T-helper 1 cell treated with Interleukin-12 subunit alpha and Interleukin-12 subunit beta and Interleukin-4 antibody, amounts not matched to agents 30 ng/mL and 1 ng/mL, for 36 hours (primary cell): ENCODE measurements at regions not wholly inside any gene's neighbourhood (a gene's known extent, or its start where the extent isn't known, plus 50 kb on each side); places are given as distances from the start of the nearest gene placed in this dataset.

Experiments
- intact Hi-C: fragments of 100-400 bp; cut with micrococcal nuclease; formaldehyde crosslinking; loops from one replicate; pipeline ENCODE4 v1.15.1; 2024

DNA sequence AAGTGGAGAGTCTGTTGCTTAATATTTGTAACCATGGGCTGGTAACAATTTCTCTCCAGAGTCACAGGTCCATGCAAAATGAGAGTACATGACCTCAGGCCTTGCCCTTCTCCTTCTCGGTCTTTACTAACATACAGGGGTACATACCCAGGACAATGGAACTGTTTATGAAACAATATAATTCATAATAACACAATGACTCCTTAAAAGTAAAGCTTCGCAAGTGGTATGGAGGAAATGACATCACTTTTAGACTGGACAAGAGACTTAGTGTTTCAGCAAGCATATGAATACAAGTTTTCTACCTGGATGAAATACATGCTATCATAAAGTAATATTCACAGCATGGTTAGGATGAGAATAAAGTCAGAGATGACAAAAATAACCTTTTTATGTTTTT, 386.6 kb downstream of the PLK2 start:
- intact Hi-C loops: no loop called here

DNA sequence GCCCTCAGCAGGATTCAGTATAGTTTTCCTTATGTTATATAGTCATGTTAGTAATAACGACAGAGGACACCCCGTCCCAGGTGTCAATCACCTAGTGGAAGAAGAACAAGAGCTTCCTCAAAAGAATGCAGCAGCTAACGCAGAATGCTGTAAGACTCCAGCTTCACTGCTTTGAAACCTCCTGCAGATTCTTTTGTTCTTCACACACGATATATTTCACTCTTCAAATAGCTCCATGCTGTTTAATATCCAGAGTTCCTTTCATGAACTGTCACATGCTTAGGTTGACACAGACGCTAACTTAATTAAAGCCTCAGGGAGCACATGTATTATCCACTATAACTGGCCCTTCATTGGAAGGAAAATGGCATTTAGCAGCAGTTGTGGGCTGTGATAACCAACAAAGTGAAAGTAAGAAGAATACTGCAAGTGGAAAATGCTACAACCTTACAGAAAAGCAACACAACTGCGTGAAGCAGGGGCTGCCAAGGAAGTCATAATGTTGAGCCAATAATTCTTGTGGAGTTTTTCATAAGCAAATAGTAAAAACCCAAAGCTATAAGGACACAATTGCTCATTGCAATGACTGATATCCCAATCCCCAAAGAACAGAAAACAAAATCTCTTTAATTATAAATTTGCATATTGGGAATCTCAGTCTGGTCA, 387.5 kb downstream of the PLK2 start:
- intact Hi-C loops: no loop called here

DNA sequence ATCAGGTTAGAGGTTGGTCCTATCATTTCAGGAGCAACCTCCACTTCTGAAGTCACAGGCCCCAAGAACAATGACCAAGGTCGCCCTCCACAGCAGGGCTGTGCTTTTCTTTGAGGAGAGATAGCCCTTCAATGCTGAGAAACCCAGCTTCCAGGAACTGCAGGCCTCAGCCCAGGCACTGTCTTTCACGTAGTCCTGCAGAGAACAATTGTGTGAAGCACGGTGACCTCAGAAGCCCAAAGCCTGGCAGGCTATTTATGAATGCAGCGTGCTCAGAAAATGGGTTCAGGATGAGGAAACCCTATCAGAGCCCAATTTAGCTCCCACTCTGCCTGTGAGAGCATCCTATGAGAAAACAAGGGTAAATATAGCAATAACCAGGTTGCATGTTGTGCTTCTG, 388.3 kb downstream of the PLK2 start:
- intact Hi-C loops: no loop called here

DNA sequence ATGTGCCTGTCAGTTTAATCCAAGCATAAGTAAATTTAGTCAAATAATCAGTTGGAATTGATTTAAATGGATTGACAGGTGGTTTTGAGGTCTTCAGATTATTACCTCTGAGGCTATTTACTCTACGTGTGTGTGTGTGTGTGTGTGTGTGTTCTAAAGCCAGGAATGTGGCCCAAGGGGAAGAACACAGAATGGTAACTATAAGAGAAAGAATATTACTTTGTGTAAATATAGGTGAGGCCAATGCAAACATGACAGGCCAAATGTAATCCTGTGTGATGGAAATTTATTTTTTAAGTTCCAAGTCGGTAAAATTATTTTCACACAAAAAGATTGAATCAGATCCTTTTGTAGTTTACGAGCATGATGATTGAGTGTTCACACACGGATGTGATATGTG, 390.0 kb downstream of the PLK2 start:
- intact Hi-C loops: no loop called here

DNA sequence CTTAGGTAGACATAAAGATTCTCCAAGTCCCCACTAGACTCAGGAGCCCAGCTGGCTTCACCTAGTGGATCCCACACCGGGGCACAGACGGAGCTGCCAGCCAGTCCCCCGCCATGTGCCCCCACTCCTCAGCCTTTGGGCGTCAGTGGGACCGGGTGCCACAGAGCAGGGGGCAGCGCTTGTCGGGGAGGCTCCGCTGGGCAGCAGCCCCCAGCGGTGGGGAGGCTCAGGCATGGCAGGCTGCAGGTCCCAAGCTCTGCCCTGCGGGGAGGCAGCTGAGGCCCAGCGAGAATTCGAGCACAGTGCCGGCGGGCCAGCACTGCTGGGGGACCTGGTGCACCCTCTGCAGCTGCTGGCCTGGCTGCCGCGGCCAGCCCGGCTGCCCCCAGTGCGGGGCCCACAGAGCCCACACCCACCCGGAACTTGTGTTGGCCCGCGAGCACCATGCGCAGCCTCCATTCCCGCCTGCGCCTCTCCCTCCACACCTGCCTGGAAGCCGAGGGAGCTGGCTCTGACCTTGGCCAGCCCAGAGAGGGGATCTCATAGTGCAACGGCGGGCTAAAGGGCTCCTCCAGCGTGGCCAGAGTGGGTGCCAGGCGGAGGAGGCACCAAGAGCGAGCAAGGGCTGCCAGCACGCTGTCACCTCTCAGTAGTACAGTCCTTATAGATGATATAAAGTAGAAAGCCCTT, 390.7 kb downstream of the PLK2 start:
- intact Hi-C loops: no loop called here

DNA sequence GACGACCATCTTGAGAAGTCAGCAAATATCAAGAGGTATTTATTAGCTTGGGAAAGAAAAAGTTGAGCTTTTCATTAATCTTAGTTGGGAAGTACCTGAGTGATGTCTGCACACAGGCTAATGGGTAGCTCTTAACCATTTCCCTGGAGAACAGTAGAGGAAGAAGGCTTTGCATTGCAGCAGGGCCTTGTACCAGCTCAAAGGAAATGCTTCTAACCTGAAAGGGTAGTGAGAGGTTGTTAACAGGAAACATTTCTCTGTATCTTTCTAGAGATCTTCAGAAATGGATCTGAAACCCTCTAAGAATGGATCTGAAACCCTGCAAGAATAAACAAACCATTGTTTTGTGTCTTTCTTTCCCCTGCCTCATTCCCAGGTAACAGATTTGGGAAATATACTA, 393.3 kb downstream of the PLK2 start:
- intact Hi-C loops: no loop called here

DNA sequence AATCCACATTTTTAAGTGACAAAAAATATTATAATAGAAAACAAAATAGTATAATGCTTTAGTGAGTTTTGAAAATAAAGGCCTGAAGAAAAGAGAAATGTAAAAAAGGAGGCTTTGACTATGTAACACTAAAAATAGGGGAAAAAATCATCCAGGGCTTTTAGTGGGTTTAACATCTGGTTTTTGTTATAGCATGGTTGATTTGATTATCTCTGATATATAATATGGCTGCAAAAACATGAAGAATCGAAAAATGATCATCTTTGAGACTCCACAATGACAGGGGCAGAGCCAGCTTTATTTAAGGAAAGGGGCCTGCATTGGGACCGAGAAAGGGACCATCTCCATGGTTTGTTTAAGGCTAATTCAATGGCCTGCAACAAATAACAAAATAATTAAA, 393.8 kb downstream of the PLK2 start:
- intact Hi-C loops: no loop called here

DNA sequence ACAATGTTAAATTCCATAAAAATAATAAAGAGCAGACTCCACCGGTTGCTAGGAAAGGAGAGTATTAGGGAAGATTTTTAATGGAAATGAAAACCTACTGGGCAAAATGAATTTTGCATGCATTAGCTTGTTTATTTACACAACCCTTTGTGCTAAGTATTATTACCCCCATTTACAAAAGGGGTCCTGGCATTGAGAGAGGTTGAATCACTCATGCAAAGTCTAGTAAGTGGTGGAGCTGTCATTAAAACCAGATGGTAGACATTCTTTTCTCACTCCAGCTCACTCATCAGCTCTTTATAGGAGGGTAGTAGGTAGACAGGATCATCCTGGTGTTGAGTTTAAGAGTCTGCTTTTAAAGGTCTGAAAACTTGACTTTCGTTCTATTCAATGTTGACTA, 395.1 kb downstream of the PLK2 start:
- intact Hi-C loops: no loop called here

DNA sequence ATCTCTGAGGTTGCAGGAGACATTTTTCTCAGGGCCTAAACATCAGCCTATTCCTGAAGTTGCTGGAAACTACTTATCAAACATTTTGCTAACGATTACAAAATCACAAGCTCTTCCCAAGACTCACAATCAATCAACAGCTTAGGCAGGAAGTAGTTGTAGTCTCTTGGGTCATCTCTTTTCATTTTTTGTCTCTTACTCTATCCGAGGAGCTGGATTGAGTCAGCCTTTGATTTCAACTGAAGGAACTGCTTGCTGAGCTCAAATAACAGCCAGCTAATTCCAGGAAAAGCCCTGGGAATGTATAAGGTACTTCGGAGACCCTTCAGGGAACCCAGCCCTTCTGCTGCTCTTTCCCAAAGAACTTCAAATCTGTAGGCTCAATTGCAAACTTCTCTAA, 398.9 kb downstream of the PLK2 start:
- intact Hi-C loops: no loop called here

DNA sequence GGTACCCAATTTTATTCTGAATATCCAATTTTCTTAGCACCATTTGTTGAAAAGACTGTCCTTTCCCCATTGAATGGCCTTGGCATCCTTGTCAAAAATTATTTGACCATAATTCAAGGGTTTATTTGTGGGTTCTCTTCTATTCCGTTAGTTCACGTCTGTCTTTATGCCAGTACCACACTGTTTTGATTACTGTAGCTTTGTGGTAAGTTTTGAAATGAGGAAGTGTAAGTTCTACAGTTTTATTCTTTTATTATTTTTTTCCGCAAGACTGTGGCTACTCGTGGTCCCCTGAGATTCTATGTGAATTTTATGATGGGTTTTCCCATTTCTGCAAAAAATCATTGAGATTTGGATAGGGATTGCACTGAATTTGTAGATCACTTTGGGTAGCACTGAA, 402.6 kb downstream of the PLK2 start:
- intact Hi-C loops: no loop called here

DNA sequence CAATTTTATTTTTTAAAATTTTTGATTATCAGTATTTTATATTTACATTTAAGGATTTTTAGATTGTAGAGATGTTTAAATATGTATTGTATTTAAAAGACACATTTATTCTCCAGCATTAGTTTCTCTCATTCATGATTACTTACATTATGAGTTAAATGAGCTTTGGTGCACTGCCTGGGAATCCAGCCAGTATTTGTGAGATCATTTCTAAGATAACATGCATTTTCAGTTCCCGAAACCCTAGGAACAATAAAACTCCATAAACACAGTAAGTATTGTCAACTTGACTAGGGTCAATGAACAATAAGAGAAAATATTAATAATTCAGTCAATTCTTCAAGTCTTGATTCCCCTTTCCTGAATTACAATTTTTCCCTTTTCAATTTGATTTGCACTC, 403.3 kb downstream of the PLK2 start:
- intact Hi-C loops: no loop called here

DNA sequence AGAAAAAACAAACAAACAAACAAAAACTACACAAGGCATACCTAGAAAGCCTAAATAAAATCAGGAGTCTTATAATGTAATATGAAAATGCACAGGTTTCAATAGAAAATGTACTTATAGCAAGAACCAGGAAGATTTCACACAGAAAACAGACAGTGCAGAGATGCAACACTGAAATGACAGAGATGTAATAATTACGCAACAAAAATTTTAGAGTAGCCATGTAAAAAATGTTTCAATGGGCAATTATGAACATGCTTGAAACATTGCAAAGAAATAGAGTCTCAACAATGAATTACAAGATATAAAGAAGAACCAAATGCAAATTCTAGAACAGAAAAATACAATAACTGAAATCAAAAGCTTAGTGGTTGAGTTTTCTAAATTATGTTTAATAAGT, 405.9 kb downstream of the PLK2 start:
- intact Hi-C loops: no loop called here

DNA sequence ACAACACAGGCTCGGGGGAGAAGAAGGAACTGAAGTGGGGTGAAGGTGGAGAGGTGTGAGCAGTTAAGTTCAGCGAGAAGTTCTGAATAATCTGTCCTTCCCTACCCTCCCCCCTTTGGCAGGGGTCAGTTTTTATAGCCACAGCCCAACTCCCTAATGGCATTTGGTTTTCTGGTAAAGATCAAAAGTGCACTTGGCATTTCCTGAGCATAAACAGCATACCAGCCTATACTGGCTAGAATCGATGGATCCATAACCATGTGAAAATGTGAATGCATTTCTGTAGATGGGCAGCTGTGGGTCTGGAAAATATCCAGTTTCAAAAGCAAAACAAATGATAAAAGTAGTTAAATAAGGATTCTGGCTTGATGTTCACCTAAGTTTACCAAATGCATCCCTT, 410.9 kb downstream of the PLK2 start:
- intact Hi-C loops: no loop called here

DNA sequence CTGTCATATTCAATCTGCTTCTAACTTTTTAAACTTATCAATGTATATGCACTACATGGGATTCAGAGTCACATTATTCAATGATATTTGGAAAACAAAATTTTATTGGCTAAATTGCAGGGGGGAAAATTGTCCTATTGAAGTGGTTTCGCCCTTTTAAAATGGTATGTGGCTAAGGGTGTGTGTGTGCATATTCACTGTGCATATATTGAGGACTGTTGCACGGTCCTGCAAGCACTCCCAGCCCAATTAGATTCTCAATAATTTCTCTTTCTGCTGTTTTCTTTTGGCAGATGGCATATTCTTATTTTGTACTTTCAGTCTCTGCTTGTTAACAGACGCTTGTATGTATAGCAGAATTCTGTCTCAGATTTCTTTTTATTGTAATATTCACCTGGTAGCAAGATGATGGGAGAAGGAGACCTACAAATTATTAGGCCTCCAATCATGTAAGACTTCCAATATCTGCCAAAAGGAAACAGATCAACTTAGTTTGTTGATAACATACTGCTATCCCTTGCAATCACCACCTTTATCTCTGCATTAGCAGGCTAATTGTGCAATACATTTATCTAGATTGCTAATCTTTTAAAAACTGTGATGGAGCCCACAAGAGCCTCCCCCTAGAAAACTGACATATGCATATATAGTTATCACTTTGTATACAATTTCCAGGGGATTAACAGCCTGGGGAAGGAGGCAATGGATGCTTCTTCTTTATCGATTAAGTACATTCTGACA, 411.5 kb downstream of the PLK2 start:
- intact Hi-C loops: no loop called here

DNA sequence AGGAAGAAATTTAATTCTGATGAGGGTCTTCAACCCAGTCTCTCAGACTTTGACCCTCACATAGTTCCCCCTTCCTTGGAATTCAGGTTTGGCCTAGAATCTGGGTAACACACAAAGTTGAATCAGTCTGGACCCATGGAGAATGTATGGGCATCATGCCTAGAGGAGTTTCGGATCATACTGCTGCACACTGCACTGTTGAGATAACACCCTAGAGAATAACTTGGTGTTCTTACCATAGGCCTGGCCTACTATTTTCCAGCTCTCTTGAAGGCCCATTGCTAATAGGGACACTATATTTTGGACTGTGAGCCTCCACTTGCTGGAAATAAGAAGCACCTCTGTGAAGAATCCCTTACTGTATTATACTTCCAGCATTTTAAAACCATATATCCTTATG, 413.5 kb downstream of the PLK2 start:
- intact Hi-C loops: no loop called here

DNA sequence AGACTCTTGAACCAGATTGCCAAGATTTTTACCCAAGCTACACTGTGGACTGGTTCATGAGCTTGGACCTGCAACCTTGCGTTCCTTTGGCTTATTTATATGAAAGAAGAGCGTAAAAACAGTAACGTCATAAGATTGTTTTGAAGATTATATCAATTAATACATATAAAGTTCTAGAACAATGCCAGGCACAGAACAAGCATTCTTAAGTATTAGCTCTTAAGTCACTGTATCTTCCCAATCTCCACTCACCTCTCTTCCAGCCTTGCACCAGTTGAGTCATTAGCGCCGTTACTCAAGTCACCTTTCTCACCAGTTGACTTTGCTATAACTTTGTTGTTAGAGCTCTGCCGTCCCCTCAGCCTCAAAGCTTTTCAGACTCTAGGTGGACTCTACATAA, 415.7 kb downstream of the PLK2 start:
- intact Hi-C loops: no loop called here

DNA sequence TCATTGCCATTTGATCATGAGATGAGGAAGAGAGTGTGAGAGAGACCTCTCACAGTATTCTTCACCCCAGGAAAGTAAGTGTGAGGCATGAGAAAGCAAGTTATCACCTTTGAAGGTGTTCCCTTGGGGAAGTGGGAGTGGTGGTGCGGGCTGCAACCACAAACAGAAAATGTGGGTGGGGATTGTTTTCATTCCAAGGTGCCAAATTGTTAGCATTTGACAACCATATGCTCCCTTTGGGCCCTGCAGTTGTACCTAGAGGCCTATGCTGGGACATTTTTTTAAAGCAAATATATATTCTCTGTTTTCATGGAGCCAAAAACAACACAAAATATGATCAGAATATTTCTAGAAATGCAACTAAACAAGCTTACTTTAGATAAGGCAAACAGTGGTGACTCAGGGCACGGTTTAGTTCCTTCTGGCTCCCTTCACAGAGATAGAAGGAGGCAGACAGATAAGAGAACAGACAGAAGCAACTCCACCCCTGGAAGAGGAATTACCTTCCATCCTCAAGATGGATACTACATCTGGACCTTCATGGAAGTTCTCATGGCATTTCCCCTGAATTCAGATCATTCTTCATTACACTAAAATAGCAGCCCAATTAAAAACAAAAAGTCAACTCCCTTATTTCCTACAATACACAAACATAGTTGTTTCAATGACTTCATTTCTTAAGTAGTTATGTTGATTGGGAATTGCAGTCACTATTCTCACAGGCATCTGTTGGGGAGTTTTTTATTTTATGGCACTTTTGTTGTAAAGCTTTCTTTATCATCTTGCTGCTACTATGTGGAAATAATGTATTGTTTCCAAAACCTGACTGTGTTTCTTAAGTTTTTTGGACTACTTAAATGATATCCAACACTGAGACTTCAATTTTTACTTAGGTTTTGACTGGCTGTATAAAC, 416.6 kb downstream of the PLK2 start:
- intact Hi-C loops: no loop called here

DNA sequence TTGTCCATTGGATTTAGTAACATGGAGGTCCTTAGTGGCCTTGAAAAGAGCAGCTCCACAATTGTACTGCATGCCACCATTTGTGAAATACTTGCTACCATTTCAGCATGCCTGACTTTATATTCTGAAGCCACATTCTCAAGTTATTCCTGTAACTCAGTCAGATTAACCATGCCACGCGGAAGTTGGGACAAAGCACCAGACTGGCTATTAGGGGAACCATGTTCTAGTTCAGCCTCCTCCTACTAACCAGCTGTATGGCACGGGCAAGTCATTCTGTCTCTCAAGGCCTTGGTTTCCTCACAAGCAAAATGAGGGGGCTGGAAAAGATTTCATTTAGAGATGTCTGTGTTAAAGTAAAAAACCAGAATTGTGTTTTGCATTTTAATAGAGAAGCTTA, 418.0 kb downstream of the PLK2 start:
- intact Hi-C loops: no loop called here

DNA sequence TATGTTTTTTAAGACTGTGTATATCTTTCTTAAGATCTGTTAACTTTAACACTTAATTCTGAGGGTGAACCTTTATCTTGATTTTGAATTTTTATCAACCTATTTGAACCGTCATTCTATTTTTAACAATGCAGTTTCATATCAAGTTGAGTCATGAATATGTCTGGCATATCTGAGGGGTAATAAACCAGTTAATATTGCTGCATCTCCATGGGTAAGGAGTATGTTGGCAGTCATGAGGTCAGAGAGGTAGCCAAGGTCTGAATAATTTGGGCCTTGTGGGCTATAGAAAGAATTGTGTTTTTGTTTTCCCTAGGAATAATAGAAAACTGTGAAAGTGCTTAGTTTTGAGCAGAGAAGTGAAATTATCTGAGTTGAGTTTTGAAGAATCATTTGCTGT, 419.0 kb downstream of the PLK2 start:
- intact Hi-C loops: no loop called here

DNA sequence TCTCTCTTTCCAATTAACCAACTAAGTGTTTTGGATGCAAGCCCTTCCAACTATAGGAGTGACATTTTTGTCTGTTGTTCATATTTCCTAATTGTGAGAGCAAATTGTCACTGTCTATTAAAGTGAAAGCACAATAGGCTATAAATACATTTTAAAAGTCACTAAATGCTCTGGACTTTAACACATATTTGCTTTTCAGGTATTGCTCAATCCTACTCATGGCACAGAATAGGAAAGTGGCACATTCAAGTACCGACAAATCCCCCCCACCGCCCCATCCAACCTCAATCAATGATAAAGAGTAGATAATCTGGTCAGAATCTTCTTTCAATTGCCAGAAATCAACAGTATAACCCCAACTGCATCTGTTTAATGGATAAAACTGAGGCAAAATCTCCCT, 419.8 kb downstream of the PLK2 start:
- intact Hi-C loops: no loop called here

DNA sequence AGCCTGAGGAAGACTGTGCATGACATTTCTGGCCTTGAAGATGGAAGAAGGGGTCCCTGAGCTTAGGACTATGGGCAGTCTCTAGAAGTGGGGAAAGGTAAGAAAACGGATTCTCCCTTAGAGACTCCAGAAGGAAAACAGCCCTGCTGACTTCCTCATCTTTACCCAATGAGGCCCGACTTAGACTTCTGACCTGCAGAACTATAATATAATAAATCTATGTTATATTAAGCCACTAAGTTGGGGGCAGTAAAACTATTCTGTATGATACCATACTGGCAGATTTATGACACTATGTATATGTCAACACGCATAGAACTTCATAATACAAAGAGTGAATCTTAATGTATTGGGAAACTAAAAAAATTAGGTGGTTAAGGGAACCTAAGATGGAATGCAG, 422.0 kb downstream of the PLK2 start:
- intact Hi-C loops: loop anchor here (1.0 kb wide), 1 partner anchor 11 kb away; no protein-coding TSS in a partner anchor

DNA sequence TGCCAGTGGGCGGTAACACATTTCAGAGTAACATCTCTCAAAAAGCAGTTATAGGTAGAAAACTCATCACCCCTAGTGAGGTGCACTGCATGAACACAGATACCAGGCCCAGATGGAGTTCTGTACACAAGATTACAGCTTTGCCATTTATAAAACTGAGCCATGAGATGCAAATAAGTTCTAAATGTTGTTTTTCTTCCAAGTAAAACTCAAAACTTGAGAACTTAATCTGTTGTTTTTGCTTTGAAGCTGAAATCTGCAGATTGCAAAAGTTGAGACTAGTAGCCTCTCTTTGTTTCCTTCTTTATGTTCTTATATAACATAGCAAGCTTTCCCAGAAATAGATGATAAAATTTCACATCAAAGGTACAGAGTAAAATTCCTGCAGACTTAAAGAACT, 434.1 kb downstream of the PLK2 start:
- intact Hi-C loops: no loop called here
